ENCODE measurements at regions not wholly inside any gene's neighbourhood (a gene's known extent, or its start where the extent isn't known, plus 50 kb on each side); places are given as distances from the start of the nearest gene placed in this dataset.
"Not testable (repeated sequence)": the region's sequence is repeated elsewhere in the genome, so short reads cannot be mapped to it uniquely, and the experiment has no call there.

DNA sequence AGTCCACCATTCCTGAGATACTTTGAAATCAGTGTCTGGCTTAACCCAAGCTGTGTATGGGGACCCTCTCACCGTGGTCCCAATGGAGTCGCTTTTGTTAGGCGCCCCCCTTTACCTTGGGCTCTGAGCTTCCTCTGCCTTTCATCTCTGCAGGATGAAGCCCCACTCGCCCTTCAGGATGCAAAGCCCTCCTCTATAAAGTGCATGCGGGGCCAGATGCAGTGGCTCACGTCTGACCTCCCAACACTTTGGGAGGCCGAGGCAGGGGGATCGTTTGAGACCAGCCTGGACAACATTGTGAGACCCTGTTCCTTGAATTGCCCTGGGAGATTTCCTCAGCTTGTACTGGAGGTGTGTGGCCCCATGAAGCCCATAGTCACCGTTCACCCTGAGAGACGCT is 54.7 kb upstream of the APOD start:
- TF ChIP-seq, protein P1, sequence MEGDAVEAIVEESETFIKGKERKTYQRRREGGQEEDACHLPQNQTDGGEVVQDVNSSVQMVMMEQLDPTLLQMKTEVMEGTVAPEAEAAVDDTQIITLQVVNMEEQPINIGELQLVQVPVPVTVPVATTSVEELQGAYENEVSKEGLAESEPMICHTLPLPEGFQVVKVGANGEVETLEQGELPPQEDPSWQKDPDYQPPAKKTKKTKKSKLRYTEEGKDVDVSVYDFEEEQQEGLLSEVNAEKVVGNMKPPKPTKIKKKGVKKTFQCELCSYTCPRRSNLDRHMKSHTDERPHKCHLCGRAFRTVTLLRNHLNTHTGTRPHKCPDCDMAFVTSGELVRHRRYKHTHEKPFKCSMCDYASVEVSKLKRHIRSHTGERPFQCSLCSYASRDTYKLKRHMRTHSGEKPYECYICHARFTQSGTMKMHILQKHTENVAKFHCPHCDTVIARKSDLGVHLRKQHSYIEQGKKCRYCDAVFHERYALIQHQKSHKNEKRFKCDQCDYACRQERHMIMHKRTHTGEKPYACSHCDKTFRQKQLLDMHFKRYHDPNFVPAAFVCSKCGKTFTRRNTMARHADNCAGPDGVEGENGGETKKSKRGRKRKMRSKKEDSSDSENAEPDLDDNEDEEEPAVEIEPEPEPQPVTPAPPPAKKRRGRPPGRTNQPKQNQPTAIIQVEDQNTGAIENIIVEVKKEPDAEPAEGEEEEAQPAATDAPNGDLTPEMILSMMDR (IDR thresholded peaks at IDR 0.05): not testable (repeated sequence)
- not testable (repeated sequence) for TF ChIP-seq POLR2A (IDR thresholded peaks at IDR 0.05); EP300 (IDR thresholded peaks at IDR 0.05; ENCODE audit: low read depth); POLR2AphosphoS5 (IDR thresholded peaks at IDR 0.05)
